ENCODE measurements at regions not wholly inside any gene's neighbourhood (a gene's known extent, or its start where the extent isn't known, plus 50 kb on each side); places are given as distances from the start of the nearest gene placed in this dataset.

- ChIA-PET POLR2A (ENCODE audit: unreplicated experiment) (no interaction called here), CTCF (no interaction called here)
- no peak overlapping the region for H2AFZ ChIP-seq (ENCODE audit: low read length)
- no peak overlapping the region for H3K4me3 ChIP-seq (ENCODE audit: low read length)
- H3K27me3 ChIP-seq (ENCODE audit: low read length) = no peaks in the 10 kb centered on the region
- H3K4me2 ChIP-seq (ENCODE audit: low read length) = no peak overlapping the region
- no peaks in the 10 kb centered on the region for H3K9me2 ChIP-seq (replicated peaks; ENCODE audit: low read length)
- H3K79me2 ChIP-seq (ENCODE audit: low read length) = no peaks in the 10 kb centered on the region
- ATAC-seq = no peak
- H4K20me1 ChIP-seq (ENCODE audit: low read length) = no peaks in the 10 kb centered on the region
- TF ChIP-seq CTCF (conservative IDR thresholded peaks at IDR 0.05; ENCODE audit: low read depth, low read length) (no peak), EZH2phosphoT487 (IDR thresholded peaks at IDR 0.05; ENCODE audit: borderline replicate concordance, low read length) (no peak)
- no peaks in the 10 kb centered on the region for H3K4me1 ChIP-seq (ENCODE audit: insufficient read depth, low read length)
- H3K36me3 ChIP-seq (ENCODE audit: low read depth, low read length) = no peaks in the 10 kb centered on the region
- H3K9ac ChIP-seq (ENCODE audit: low read length) = no peak overlapping the region
- H3K27ac ChIP-seq (ENCODE audit: low read length) = no peak overlapping the region
- BruUV-seq (replicated peaks) = no TSS peak
- H3F3A ChIP-seq (ENCODE audit: low read length, unreplicated experiment) = no peaks in the 10 kb centered on the region
- no peaks in the 10 kb centered on the region for H3K9me3 ChIP-seq (ENCODE audit: low read length)
- intact Hi-C loops (cut with micrococcal nuclease) = no loop called here
- DNase-seq = no peak
Measured at GRCh38 chr11:104432526-104432925, 268.6 kb upstream of the PDGFD start.

- Histone ChIP-seq H3K9me3 (ENCODE audit: low read length) (no peaks in the 10 kb centered on the region), H3K4me1 (ENCODE audit: insufficient read depth, low read length) (no peaks in the 10 kb centered on the region), H3K27me3 (ENCODE audit: low read length) (no peaks in the 10 kb centered on the region), H3K4me2 (ENCODE audit: low read length) (no peak overlapping the region), H2AFZ (ENCODE audit: low read length) (no peak overlapping the region), H3K36me3 (ENCODE audit: low read depth, low read length) (no peaks in the 10 kb centered on the region), H3F3A (ENCODE audit: low read length, unreplicated experiment) (no peaks in the 10 kb centered on the region), H3K4me3 (ENCODE audit: low read length) (no peak overlapping the region), H4K20me1 (ENCODE audit: low read length) (no peaks in the 10 kb centered on the region), H3K9ac (ENCODE audit: low read length) (no peak overlapping the region), H3K9me2 (replicated peaks; ENCODE audit: low read length) (no peaks in the 10 kb centered on the region), H3K79me2 (ENCODE audit: low read length) (no peaks in the 10 kb centered on the region), H3K27ac (ENCODE audit: low read length) (no peak overlapping the region)
- TF ChIP-seq EZH2 (IDR thresholded peaks at IDR 0.05; ENCODE audit: low read length, unreplicated experiment) (no peak), EZH2phosphoT487 (IDR thresholded peaks at IDR 0.05; ENCODE audit: borderline replicate concordance, low read length) (no peak), CTCF (conservative IDR thresholded peaks at IDR 0.05; ENCODE audit: low read depth, low read length) (no peak)
- no TSS peak for BruUV-seq (replicated peaks)
- ATAC-seq (no peak), DNase-seq (no peak)
- ChIA-PET CTCF (no interaction called here), POLR2A (ENCODE audit: unreplicated experiment) (no interaction called here)
- intact Hi-C loops (cut with micrococcal nuclease) = no loop called here
Measured at GRCh38 chr11:104422324-104422944, 258.5 kb upstream of the PDGFD start.

- no peaks in the 10 kb centered on the region for H3K79me2 ChIP-seq (ENCODE audit: low read length)
- peaks cover under 1% of the 10 kb centered on the region; the same call in 1 of the 2 replicates for H3K4me1 ChIP-seq (ENCODE audit: insufficient read depth, low read length)
- intact Hi-C loops (cut with micrococcal nuclease) = no loop called here
- H3K27me3 ChIP-seq (ENCODE audit: low read length) = no peaks in the 10 kb centered on the region
- no peak overlapping the region for H3K4me2 ChIP-seq (ENCODE audit: low read length)
- no peak overlapping the region for H2AFZ ChIP-seq (ENCODE audit: low read length)
- no peaks in the 10 kb centered on the region for H3F3A ChIP-seq (ENCODE audit: low read length, unreplicated experiment)
- TF ChIP-seq EZH2phosphoT487 (IDR thresholded peaks at IDR 0.05; ENCODE audit: borderline replicate concordance, low read length) (no peak), CTCF (conservative IDR thresholded peaks at IDR 0.05; ENCODE audit: low read depth, low read length) (no peak), EZH2 (IDR thresholded peaks at IDR 0.05; ENCODE audit: low read length, unreplicated experiment) (no peak)
- H3K4me3 ChIP-seq (ENCODE audit: low read length) = no peak overlapping the region
- H3K9me2 ChIP-seq (replicated peaks; ENCODE audit: low read length) = no peaks in the 10 kb centered on the region
- no peaks in the 10 kb centered on the region for H3K9me3 ChIP-seq (ENCODE audit: low read length)
- POLR2A ChIA-PET (ENCODE audit: unreplicated experiment) = no interaction called here
- no TSS peak for BruUV-seq (replicated peaks)
- CTCF ChIA-PET = interaction anchor here (0.7 kb wide), 1 partner anchor 42 kb away, joined by 6 read pairs; no protein-coding TSS in a partner anchor
- H4K20me1 ChIP-seq (ENCODE audit: low read length) = no peaks in the 10 kb centered on the region
- no peak overlapping the region for H3K9ac ChIP-seq (ENCODE audit: low read length)
- no peak overlapping the region for H3K27ac ChIP-seq (ENCODE audit: low read length)
- DNase-seq = no peak
- ATAC-seq = no peak
- H3K36me3 ChIP-seq (ENCODE audit: low read depth, low read length) = no peaks in the 10 kb centered on the region
Measured at GRCh38 chr11:104410336-104410735, 246.4 kb upstream of the PDGFD start.

Data from PC-3 (cell line).